ENCODE measurements at regions not wholly inside any gene's neighbourhood (a gene's known extent, or its start where the extent isn't known, plus 50 kb on each side); places are given as distances from the start of the nearest gene placed in this dataset.

- Histone ChIP-seq H3K4me3 (ENCODE audit: low read depth, low read length, poor library complexity, severe bottlenecking) (no peak overlapping the region), H3K36me3 (ENCODE audit: insufficient read depth, low read length) (no peaks in the 10 kb centered on the region), H3K9ac (ENCODE audit: low read length) (no peak overlapping the region), H3K4me1 (ENCODE audit: insufficient read depth, low read length, severe bottlenecking) (no peaks in the 10 kb centered on the region), H3K79me2 (ENCODE audit: insufficient read depth, low read length) (no peaks in the 10 kb centered on the region), H3F3A (ENCODE audit: insufficient read depth, low read length) (no peaks in the 10 kb centered on the region), H2AFZ (ENCODE audit: low read length) (no peak overlapping the region), H3K27ac (ENCODE audit: low read depth, low read length, poor library complexity, severe bottlenecking) (no peak overlapping the region), H4K20me1 (ENCODE audit: insufficient read depth, low read length) (no peaks in the 10 kb centered on the region), H3K27me3 (ENCODE audit: insufficient read depth, low read length) (no peaks in the 10 kb centered on the region), H3K4me2 (ENCODE audit: low read length) (no peak overlapping the region), H3K9me2 (ENCODE audit: low read depth, low read length) (no peaks in the 10 kb centered on the region), H3K9me3 (ENCODE audit: low read length) (no peaks in the 10 kb centered on the region)
- TF ChIP-seq CTCF (IDR thresholded peaks at IDR 0.05; ENCODE audit: low read length) (no peak), EZH2 (IDR thresholded peaks at IDR 0.05; ENCODE audit: borderline replicate concordance, low read length) (no peak)
Measured at GRCh38 chr2:118265873-118266455, 177.7 kb downstream of the INSIG2 start.

- H3F3A ChIP-seq (ENCODE audit: insufficient read depth, low read length) = no peaks in the 10 kb centered on the region
- H3K27me3 ChIP-seq (ENCODE audit: insufficient read depth, low read length) = no peaks in the 10 kb centered on the region
- no peaks in the 10 kb centered on the region for H3K9me2 ChIP-seq (ENCODE audit: low read depth, low read length)
- no peaks in the 10 kb centered on the region for H3K79me2 ChIP-seq (ENCODE audit: insufficient read depth, low read length)
- no peaks in the 10 kb centered on the region for H4K20me1 ChIP-seq (ENCODE audit: insufficient read depth, low read length)
- no peak for TF ChIP-seq EZH2 (IDR thresholded peaks at IDR 0.05; ENCODE audit: borderline replicate concordance, low read length)
- H3K9me3 ChIP-seq (ENCODE audit: low read length) = no peaks in the 10 kb centered on the region
- H3K4me3 ChIP-seq (ENCODE audit: low read depth, low read length, poor library complexity, severe bottlenecking) = no peak overlapping the region
- H3K9ac ChIP-seq (ENCODE audit: low read length) = no peak overlapping the region
- H3K36me3 ChIP-seq (ENCODE audit: insufficient read depth, low read length) = no peaks in the 10 kb centered on the region
- H2AFZ ChIP-seq (ENCODE audit: low read length) = no peak overlapping the region
- H3K4me1 ChIP-seq (ENCODE audit: insufficient read depth, low read length, severe bottlenecking) = no peaks in the 10 kb centered on the region
- H3K27ac ChIP-seq (ENCODE audit: low read depth, low read length, poor library complexity, severe bottlenecking) = no peak overlapping the region
- no peak overlapping the region for H3K4me2 ChIP-seq (ENCODE audit: low read length)
Measured at GRCh38 chr2:118264232-118264990, 176.1 kb downstream of the INSIG2 start.

- Histone ChIP-seq H3K9me3 (ENCODE audit: low read length) (no peaks in the 10 kb centered on the region), H3K4me3 (ENCODE audit: low read depth, low read length, poor library complexity, severe bottlenecking) (no peak overlapping the region), H4K20me1 (ENCODE audit: insufficient read depth, low read length) (no peaks in the 10 kb centered on the region), H3F3A (ENCODE audit: insufficient read depth, low read length) (no peaks in the 10 kb centered on the region), H3K27me3 (ENCODE audit: insufficient read depth, low read length) (no peaks in the 10 kb centered on the region), H3K36me3 (ENCODE audit: insufficient read depth, low read length) (no peaks in the 10 kb centered on the region), H3K27ac (ENCODE audit: low read depth, low read length, poor library complexity, severe bottlenecking) (no peak overlapping the region), H3K4me2 (ENCODE audit: low read length) (no peak overlapping the region), H2AFZ (ENCODE audit: low read length) (no peak overlapping the region), H3K9me2 (ENCODE audit: low read depth, low read length) (no peaks in the 10 kb centered on the region), H3K4me1 (ENCODE audit: insufficient read depth, low read length, severe bottlenecking) (no peaks in the 10 kb centered on the region), H3K9ac (ENCODE audit: low read length) (no peak overlapping the region), H3K79me2 (ENCODE audit: insufficient read depth, low read length) (no peaks in the 10 kb centered on the region)
- no peak for TF ChIP-seq EZH2 (IDR thresholded peaks at IDR 0.05; ENCODE audit: borderline replicate concordance, low read length)
- no peak for TF ChIP-seq CTCF (IDR thresholded peaks at IDR 0.05; ENCODE audit: low read length)
Measured at GRCh38 chr2:118257696-118258095, 169.4 kb downstream of the INSIG2 start.
